ENCODE measurements at regions not wholly inside any gene's neighbourhood (a gene's known extent, or its start where the extent isn't known, plus 50 kb on each side); places are given as distances from the start of the nearest gene placed in this dataset.

GRCh38 chr5:5695266-5695665 is 272.8 kb downstream of the ICE1 start:
- TF ChIP-seq, protein P1, sequence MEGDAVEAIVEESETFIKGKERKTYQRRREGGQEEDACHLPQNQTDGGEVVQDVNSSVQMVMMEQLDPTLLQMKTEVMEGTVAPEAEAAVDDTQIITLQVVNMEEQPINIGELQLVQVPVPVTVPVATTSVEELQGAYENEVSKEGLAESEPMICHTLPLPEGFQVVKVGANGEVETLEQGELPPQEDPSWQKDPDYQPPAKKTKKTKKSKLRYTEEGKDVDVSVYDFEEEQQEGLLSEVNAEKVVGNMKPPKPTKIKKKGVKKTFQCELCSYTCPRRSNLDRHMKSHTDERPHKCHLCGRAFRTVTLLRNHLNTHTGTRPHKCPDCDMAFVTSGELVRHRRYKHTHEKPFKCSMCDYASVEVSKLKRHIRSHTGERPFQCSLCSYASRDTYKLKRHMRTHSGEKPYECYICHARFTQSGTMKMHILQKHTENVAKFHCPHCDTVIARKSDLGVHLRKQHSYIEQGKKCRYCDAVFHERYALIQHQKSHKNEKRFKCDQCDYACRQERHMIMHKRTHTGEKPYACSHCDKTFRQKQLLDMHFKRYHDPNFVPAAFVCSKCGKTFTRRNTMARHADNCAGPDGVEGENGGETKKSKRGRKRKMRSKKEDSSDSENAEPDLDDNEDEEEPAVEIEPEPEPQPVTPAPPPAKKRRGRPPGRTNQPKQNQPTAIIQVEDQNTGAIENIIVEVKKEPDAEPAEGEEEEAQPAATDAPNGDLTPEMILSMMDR (IDR thresholded peaks at IDR 0.05) = no peak
- TF ChIP-seq POLR2A (IDR thresholded peaks at IDR 0.05) = no peak

Data from thyroid gland (tissue), 4 donors.